Fibroblast of the aortic adventitia (primary cell): ENCODE measurements at regions not wholly inside any gene's neighbourhood (a gene's known extent, or its start where the extent isn't known, plus 50 kb on each side); places are given as distances from the start of the nearest gene placed in this dataset.

ENCODE experiments used
- DNase-seq: peaks from one replicate; pipeline ENCODE4 v3.0.0-alpha.2; 2010; ENCODE audit warnings: low read depth
- H3K4me3 ChIP-seq: 2 replicates; pipeline ENCODE4 v1.5.1; 2011; ENCODE audit warnings: low read depth, mild to moderate bottlenecking, control low read depth, low read length, moderate library complexity
- TF ChIP-seq, protein P1 (sequence below): IDR thresholded peaks from 2 replicates; pipeline ENCODE4 v1.5.1; 2011; ENCODE audit warnings: mild to moderate bottlenecking, low read length, control low read depth, inconsistent platforms; ENCODE audit not compliant: insufficient read depth

DNA sequence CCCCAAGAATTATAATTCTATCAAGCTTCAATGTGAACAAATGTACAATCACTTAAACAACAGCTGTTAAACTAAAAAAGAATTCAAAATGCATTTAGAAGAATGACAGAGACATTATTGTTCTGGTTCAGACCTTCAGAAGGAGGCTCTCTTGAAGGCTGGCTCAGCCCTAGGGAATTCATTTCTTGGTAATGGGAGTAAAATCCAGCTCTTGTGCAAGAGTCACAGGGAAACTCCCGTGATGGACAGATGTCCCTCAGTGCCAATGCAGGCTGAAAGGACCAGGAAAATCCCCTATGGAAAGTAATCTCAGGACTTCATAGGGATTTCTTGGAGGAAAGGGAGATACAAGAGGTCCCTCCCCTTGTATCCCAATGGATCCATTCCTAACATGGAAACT, 149.9 kb upstream of the STT3B start:
- no peak for DNase-seq
- H3K4me3 ChIP-seq: no peak overlapping the region
- TF ChIP-seq, protein P1, sequence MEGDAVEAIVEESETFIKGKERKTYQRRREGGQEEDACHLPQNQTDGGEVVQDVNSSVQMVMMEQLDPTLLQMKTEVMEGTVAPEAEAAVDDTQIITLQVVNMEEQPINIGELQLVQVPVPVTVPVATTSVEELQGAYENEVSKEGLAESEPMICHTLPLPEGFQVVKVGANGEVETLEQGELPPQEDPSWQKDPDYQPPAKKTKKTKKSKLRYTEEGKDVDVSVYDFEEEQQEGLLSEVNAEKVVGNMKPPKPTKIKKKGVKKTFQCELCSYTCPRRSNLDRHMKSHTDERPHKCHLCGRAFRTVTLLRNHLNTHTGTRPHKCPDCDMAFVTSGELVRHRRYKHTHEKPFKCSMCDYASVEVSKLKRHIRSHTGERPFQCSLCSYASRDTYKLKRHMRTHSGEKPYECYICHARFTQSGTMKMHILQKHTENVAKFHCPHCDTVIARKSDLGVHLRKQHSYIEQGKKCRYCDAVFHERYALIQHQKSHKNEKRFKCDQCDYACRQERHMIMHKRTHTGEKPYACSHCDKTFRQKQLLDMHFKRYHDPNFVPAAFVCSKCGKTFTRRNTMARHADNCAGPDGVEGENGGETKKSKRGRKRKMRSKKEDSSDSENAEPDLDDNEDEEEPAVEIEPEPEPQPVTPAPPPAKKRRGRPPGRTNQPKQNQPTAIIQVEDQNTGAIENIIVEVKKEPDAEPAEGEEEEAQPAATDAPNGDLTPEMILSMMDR: no peak

- DNase-seq: no peak
- TF ChIP-seq, protein P1: no peak
- no peak overlapping the region for H3K4me3 ChIP-seq
These were observed 148.6 kb upstream of the STT3B start for GRCh38 chr3:31384117-31384516.

DNA sequence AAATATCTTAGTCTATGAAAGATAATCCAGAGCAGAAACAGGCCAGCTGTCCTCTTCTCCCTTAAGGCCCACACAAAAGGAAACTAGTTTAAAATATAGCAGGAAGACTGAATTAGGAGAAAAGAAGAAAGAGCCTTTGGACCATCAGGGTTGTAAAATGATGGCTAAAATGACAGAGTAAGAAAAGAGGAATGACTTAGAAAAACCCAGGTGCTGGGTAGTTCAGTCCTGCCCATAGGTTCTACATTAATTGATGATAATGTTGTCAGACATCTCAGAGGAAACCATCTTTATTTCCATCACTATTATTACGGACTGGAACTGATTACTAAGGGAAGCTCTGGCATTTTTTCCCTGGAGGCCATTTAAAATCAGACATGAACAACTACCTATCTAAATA, 142.8 kb upstream of the STT3B start:
- H3K4me3 ChIP-seq: no peak overlapping the region
- TF ChIP-seq, protein P1: no peak
- no peak for DNase-seq

GRCh38 chr3:31390466-31390865, 142.3 kb upstream of the STT3B start:
- DNase-seq: no peak
- TF ChIP-seq, protein P1: no peak
- no peak overlapping the region for H3K4me3 ChIP-seq

DNA sequence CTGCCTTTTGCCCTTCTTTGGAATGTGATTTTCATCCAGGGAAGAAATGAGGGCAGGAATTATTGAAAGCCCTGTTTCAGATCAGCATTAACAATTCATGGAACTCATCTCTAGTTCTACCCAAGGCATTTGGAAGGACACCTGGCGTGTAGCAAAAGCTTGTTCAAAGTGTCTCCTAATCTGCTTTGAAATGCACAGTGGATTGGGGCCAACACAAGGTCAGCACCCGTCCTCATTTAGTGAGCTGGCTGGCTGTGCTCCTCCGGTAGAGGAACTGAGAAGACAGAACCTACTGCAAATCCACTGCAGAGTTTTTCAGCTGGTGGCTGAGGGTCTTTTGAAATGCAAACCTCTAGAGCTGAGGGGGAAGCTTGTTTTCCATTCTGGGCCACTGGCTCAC, 141.6 kb upstream of the STT3B start:
- TF ChIP-seq, protein P1: no peak
- no peak for DNase-seq

DNA sequence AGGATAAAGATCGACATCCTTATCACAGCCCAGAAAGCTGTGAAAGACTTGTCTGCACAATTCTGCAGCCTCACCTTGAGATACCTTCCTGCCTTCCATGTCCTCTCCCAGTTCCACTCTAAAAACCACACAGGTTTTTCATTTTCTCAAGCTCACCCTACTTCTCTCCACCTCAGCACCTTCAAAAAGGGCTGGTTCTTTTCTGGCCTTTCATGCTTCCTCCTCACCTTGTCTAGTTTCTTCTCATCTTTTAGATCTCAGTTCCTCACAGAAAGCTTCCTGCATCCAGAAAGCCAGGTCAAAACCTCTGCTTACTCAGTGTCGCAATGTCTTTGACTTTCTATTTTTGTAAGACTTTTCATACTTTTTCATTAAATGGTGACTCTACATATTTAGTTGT, 140.2 kb upstream of the STT3B start:
- TF ChIP-seq, protein P1: no peak
- no peak for DNase-seq
- H3K4me3 ChIP-seq: no peak overlapping the region

More for the DNA sequence above, 141.6 kb upstream of the STT3B start:
- no peak overlapping the region for H3K4me3 ChIP-seq

DNA sequence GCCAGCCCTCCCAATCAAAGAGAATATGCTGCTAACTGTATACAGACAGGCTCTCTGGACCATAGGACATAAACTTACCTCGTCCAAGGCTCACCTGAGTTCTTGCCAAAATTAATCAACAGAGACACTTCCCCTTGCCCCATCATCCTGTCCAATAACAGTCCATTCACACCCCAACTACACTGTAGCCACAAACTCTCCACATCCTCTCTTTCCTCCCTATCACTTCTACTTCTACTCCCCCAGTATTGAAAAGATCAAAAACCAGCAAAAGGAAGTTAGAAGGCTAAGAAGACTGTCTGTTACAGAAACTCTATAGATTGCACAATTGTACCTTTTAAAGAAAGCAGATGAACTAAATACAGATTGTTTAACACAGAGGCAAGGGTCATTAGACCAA, 133.5 kb upstream of the STT3B start:
- TF ChIP-seq, protein P1: no peak
- no peak for DNase-seq
- H3K4me3 ChIP-seq: no peak overlapping the region
